ENCODE measurements at regions not wholly inside any gene's neighbourhood (a gene's known extent, or its start where the extent isn't known, plus 50 kb on each side); places are given as distances from the start of the nearest gene placed in this dataset.
"Not testable (repeated sequence)": the region's sequence is repeated elsewhere in the genome, so short reads cannot be mapped to it uniquely, and the experiment has no call there.

DNA sequence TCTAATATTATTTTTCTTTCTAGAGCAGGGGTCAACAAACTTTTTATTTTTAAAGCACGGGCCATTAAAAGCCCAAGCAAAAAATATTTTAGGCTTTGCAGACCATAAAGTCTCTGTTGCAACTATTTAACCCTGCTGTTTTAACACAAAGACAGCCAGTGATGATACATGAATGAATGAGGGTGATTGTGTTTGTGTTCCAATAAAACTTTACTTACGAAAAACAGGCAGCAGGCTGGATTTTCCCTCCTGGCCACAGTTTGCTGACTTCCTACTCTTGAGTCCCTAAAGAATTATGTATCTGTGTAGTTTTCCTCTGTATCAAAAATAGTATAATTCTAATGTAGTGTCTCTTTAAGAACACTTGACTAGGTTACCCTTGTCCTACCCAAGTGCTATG is 402.0 kb downstream of the ADCYAP1 start:
- no peak for DNase-seq

DNA sequence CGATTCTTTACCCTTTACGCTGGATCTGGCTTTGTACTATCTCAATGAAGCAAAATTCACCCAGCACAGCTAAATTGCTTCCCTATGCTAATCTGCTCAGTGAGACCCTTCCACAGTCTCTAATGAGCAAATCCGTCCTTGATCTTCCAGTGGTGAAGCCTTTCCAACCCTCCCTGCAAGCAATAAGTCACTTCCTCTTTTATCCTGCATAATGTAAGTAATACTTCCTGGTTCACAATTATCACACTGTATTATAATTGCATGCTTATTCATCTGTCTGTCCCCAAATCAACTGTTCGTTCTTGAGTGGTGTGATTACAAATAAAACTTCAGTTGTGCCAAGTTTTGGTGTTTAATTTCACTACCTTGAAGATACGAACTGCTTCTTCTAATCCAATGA is 404.0 kb downstream of the ADCYAP1 start:
- DNase-seq, result no peak

DNA sequence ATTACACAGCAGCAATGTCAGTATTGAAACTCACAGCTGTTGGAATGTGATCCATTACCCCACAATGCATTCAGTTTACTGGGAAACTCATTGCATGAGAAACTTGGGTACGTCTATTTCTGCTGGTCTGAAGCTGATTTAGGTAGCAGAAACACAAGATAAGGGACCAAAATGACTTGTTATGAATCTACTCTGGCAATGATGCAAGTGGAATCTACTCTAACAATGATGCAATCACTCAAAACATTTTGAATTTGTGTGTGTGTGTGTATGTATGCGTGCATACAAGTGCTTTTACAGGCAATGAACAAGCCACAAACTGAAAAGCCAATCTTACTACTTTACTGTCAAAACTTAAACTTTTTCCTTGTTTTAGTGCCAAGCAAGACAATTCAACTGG is 406.7 kb downstream of the ADCYAP1 start:
- DNase-seq, result no peak

DNA sequence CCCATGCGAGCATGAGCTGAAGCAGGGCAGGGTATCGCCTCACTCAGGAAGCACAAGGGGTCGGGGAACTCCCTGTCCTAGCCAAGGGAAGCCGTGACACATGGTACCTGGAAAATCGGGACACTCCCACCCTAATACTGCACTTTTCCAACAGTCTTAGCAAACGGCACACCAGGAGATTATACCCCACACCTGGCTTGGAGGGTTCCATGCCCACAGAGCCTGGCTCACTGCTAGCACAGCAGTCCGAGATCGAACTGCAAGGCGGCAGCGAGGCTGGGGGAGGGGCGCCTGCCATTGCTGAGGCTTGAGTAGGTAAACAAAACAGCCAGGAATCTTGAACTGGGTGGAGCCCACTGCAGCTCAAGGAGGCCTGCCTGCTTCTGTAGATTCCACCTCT is 430.7 kb downstream of the ADCYAP1 start:
- not testable (repeated sequence) for DNase-seq

DNA sequence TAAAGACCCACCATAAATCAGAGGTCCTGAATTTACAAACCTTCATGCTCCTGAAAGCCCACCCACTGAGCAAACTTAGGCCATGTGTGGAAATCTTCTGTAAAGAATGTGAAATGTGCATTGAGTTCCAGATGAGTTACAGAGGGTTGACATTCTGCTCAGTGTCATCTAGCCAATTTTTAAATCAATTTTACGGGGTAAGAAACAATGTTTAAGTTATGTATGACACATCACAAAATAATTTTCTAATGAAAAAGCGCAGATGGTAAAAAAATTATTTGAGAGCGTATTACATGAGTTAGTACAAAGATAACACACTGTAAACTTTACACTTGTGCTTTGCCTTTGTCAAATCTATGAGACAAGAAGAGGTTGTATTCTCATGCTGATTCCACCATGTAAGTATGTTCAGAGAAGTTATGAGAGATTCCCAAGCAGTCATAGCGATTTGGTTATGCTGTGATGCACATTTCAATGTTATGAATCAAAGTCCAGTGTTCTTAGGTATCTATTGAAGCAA is 446.3 kb downstream of the ADCYAP1 start:
- DNase-seq, result no peak

DNA sequence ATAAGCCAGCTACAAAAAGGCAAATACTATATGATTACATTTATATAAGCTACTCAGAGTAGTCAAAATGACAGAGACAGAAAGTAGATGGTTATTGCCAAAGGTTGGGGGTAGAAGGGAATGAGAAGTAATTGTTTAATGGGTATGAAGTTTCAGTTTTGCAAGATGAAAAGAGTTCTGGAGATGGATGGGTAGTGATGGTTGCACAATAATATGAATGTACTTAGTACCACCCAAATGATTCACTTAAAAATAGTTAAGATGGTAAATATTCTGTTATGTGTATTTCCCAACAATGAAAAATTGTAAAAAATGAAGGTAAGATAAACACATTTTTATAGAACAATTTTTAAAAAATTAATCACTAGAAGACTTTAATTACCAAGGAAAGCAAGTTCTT is 448.4 kb downstream of the ADCYAP1 start:
- no peak for DNase-seq

DNA sequence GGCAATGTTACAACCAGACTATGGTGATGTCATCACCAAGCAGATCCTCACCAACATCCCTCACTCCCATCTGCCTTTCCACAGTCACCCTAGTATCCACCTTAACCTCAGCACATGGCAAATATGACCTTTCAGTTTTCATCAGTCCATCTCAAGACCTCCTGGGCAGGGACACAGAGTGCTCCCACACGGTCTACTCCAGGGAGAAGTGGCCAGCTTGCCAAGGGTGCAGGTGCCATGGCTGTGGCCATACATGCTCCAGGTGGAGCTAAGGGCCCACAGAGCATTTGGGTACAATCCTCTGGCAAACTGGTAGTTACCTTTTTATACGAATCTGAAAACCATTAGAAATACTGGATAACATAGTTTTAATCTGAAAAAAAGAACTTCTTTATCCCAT is 453.1 kb downstream of the ADCYAP1 start:
- DNase-seq, result no peak

DNA sequence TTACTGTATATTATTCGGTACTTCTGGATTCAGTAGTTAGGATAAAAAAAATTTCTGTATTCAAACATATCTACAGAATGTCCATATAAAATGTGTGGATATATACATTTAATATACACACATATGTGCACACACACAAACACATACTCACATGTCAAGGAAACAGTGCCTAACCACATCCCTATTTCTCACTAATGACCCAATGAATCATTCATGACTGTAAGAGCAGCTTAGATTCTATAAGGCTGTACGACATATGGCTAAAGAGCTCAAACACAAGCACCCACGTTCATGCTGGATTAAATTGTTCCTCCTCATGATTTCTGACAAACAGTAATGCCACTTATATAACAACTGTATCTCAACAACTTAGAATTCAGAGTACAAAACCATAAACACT is 457.3 kb downstream of the ADCYAP1 start:
- no peak for DNase-seq

DNA sequence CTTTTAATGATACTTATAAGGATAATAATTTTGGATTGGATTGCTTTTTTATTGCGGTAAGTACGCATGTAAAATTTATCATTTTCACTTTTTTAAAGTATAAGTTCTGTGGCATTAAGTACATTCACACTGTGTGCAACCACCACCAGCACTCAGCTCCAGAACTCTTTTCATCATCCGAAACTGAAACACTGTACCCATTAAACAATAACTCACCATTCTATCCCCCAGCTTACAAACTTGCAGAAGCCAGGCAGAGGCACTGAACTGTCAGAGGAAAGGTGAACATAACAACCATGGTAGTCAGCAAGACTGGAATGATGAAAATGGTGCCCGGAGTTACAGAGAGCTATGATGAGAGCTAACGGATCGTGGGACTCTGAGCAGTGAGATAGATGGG is 465.9 kb downstream of the ADCYAP1 start:
- no peak for DNase-seq

DNA sequence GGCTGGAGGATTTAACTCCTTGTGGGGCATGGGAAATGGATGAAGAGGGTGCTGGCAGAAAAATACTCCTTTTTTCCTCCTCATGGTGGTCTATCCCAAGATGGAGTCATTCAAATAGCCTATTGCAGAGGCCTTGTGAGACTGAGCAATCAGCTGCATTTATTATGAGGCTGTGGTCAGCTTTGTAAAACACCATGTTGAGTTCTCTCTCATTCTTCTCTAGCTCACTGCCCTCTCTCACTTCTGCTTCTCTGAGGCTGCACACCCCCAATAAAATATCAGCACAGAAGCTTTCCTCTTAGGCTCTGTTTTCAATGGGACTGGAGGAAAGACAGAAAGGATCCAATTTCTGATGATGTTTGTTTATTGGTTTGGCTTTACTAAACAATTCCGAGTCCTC is 467.1 kb downstream of the ADCYAP1 start:
- no peak for DNase-seq

DNA sequence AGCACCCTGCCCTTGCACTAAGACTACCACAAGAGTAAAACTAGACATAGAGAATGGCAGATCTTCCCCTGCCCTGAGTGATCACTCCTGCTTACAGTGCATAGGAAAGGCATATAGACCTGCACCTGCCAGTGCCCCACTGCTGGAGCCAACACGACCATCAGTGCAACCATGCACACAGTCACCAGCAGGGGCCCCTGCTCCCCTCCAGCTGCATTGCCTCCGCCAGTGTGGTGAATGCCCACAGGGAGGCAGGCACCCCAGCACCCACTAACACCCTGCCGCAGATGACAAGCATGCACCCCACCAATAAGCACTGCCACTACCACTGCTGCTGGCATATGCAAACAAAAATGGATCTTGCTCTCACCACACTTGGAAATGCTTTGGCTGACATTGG is 478.8 kb downstream of the ADCYAP1 start:
- no peak for DNase-seq

DNA sequence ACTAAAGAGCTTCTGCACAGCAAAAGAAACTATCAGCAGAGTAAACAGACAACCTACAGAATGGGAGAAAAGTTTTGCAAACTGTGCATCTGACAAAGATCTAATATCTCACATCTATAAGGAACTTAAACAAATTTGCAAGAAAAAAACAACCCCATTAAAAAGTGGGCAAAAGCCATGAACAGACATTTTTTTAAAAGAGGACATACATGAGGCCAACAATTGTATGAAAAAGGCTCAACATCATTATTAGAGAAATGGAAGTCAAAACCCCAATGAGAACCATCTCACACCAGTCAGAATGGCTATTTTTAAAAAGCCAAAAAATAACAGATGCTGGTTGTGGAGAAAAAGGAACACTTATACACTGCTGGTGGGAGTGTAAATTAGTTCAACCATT is 483.8 kb downstream of the ADCYAP1 start:
- DNase-seq, result not testable (repeated sequence)

DNA sequence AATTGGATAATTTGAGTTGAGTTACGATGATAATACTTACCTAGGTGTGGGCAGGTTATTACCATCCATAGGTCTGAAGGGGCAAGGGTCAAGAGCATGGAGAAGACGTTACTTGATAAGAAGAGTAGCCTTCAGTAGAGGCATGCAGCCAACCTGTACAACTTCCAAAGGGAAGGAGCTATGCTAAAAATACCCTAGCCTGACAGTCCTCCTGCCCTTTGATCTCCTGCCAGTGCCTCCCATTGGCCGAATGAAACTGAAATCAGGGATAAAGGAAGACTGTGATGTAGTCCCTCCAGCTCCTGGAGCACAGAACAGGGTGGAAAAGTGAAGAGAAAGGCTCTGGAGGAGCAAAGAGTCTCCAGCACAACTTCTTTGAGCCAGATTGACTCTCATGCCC is 487.4 kb downstream of the ADCYAP1 start:
- DNase-seq, result peak; percentile 34

DNA sequence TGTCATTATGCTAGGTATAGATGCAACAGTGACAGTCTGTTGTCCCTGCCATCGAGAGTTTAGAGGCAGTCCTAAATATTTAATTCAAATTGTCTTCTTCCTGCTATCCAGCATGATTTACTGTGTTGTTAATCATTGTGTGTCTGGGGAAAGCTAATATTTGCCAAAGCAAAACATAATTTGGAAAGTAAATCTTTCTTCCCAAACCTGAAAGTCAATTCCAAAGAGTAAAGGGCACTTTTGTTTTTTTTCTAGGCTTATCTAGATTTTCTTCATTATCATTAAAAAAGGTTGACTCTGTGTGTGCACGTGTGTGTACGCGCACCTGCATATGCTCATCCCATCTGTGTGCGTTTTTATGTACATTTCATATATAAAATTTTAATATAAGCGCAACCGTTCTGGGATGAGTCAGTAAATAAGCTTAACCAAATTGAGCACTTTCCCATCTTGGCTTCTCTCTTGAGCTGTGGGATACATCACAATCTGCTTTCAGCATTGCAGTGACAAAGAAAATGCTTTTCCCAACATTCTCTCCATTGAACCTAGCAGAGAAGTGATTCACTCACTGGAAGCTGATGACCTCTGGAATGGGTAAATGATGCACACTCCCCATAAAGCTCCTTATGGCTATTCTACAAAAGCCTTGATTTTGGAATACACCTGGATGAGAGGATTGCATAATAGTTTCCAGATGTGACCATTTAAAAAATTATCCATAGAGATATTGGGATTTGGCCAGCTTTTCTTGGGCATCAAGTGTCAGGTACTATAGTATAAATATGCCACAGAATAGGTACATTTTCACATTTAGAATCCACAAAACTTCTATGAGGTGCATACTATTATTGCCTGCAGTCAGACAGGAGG is 488.4 kb downstream of the ADCYAP1 start:
- peak; percentile 82 for DNase-seq

DNA sequence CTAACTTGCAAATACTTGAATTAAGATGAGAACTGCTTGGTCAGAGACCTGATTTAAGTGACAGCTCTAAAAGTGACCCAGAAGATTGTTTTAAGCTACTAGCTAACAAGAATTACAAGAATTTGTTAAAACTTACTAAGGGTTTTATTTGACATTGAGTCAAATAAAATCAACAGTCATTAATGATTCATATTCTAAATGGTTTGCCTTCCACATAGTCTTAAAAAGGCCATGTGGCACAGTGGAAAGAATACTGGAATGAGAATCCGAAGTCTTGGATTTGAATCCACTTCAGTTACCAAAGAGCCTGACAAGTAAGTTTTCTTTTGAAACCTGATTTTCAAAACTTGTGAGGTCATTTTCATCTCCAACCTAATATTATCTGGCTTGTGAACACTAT is 489.3 kb downstream of the ADCYAP1 start:
- no peak for DNase-seq

DNA sequence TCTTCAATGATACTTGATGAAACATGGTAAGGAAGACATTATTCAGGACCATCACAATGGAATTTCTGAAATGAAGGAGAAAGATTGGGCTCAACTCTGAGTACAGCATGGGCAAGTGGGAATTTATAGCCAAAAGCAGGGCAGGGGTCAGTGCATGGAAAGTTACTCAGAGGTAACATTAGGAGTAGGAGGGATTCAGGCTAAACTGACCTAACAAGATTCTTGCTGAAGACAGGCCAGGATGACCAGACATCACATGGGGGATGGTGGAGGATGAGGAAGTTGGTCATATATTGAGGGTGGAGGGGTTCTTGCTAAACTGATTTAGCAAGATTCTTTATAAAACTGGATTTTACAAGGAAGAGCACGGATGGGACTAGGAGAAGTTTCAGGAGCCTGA is 489.8 kb downstream of the ADCYAP1 start:
- no peak for DNase-seq

DNA sequence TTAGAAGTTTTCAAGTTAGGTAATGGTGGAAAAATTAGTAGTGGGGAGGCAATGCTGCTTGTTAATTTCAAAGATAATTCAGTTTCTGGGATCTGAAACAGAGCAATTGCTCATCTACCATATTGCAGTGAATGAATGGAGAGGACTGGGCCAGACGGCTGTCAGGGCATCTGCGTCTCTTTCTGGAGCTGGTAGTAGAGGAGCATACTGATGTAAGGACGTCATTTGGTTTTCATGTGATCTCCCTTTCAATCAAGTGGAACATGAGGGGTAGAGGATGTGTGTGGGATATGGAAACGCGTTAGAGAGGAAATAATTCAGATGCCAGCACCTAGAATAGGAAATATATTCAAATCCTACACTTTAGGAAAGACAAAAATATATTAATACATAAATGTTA is 490.3 kb downstream of the ADCYAP1 start:
- no peak for DNase-seq

DNA sequence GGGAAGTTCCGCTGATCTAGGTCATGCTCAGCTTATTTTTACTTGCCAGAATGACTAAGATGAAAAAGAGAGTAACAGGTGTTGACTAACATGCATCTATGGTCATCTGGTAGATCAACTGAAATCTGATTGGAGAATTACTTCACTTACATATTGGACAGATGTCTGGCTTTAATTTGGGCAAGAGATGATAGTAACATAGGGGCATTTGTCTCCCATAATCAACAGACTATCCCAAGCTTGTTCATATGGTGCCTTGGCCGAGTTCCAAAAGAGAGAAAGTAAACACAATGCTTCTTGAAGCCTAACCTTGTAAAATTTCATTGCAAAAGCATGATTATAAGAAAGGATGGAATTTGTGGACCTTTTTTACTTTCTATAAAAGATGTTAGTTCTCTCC is 503.7 kb downstream of the ADCYAP1 start:
- DNase-seq, result peak; percentile 91

DNA sequence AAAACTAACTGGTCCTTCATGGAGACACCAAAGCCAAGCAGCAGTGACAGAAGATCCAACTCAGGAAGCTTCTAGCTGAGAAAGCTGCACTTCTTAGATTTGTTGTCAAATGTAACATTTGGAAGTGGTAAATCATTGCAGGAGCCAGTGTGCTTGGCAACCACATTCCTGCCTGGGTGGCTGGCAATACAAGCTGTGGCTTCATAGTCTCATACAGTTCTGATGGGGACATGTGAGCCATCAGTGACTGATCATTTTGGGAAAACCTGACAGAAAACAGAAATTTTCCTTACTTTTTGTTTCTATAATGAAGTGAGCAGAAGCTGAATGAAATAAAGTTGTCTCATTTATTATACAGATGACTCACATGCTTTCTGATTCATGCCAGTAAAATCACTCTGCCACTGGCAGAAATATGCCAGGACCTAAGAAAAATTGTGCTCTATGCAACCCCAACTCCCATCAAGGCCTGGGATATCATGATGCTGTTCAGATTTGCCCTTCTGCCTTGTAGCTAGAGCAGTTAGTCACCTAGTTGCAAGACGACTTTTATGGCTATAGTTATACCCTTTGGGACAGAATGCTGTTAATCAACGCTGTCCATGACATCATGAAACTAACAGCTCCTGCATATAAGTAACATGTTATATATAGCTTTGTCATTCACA is 508.1 kb downstream of the ADCYAP1 start:
- DNase-seq, result peak; percentile 18

DNA sequence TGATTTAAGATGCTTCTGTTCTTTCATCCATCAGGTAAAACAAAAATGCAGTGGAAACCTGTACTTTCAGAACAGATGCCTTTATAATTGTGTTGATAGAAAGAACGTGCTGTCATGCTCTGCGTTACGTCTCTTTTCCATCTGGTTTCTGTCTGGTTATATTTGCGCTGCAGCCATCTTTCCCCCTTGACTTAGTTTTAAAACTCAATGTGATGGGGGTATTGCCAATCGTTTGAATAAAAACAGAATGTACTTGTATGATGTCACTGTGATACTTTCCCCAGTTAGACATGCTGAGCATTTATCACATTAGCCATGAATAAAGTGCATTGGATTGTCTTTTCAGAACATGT is 508.6 kb downstream of the ADCYAP1 start:
- DNase-seq, result no peak

DNA sequence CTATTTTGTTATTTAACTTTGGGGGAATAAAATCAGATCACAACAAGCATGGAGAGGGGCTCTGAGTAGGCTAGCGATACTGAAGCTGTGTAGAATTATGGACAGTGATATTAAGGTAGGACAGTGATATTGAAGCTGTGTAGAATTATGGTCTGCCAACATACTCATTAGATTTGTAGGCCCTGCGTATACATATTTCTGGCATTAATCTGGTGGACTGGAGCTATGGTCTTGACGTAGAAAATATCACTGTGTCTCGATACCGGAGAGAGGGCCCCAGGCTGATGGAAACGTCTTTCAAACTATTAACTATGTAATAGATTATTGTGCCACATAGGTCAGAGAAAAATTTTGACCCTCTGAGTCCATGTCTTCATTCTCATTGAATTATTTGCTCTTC is 511.4 kb downstream of the ADCYAP1 start:
- DNase-seq, result no peak

DNA sequence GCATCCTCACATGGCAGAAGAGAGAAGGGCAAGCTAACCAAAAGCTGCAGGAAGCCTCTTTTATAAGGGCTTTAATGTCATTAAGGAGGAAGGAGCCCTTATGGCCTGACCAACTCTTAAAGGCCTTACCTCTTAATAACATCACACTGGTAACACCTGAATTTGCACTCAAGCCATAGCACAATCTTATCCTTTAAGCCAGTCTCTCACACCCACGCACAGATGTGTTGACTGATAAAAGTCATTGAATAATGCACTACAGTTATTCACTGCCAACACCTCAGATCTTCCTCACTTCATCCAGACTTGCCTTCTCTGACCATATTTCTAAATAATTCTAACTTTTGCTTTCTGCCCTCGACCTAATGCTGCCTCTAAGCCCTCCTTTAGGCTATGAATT is 516.8 kb downstream of the ADCYAP1 start:
- DNase-seq, result no peak

DNA sequence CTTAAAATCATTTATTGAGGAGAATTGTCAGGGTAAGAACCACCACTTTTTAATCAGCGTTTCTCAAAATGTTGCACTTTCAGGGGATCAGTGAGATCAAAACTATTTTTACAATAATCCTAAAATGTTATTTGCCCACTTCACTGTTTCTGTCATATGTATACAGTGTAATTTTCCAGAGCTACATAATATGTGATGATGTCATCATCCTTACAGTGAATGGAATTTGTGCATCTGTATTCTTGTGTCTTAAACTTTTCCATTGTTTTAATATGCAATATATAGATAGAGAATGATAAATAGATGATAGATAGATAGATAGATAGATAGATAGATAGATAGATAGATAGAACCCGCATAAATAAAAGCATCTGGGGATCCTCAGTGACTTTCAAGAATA is 518.0 kb downstream of the ADCYAP1 start:
- DNase-seq, result no peak

DNA sequence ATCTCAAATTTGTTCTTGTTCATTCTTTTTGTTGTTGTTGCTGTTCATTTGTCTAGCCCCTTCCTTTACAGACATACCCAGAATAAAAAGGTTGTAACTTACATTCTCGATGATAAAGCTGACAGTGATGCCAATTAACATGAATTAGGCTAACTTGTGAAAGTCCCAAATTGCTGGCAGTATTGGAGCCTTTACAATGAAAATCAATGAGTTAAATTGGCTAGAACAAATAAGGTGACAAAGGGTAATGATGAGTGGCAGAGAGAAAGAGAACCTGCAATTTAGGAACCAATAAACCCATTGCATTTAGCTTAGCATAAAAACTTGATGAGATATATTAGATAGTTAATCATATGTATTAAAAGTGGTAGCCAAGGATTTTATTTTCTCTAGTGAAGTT is 521.0 kb downstream of the ADCYAP1 start:
- DNase-seq, result peak; percentile 86

DNA sequence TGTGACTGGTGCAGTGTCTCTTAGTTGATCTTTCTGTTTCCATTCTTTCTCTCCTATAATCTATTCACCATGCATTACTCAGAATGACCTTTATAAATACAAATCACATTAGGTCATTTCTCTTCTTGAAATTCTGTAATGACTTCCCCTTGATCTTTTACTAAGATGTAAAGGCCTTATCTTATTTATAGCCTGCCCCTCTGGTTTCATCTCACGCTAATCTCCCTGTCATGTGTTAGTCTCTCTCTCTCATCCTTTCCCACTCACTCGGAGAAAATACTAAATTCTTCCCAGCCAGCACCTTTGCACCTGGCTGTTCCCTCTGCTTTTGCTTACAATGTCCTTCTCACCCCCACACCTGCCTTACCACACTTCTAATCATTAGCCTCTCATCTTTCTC is 530.8 kb downstream of the ADCYAP1 start:
- DNase-seq, result no peak

Data from NCI-H69 (cell line).